ENCODE measurements at regions not wholly inside any gene's neighbourhood (a gene's known extent, or its start where the extent isn't known, plus 50 kb on each side); places are given as distances from the start of the nearest gene placed in this dataset.

- no peak for DNase-seq (ENCODE audit: extremely low spot score in 2 of 2)
- intact Hi-C loops (cut with DNase I): no loop called here
- Histone ChIP-seq H3K4me1 (no peaks in the 10 kb centered on the region), H3K27ac (no peak overlapping the region), H3K4me3 (no peak overlapping the region), H3K36me3 (no peaks in the 10 kb centered on the region), H3K27me3 (no peaks in the 10 kb centered on the region), H3K9me3 (no peaks in the 10 kb centered on the region)
- TF ChIP-seq CTCF (IDR thresholded peaks at IDR 0.05): no peak
- no peak for TF ChIP-seq POLR2AphosphoS5 (IDR thresholded peaks at IDR 0.05; ENCODE audit: insufficient read depth in 1 of 2, low read depth in 1 of 2)
- no peak for TF ChIP-seq POLR2A (IDR thresholded peaks at IDR 0.05)
Observed at GRCh38 chr20:12893019-12893418, 115.8 kb upstream of the SPTLC3 start.

- H3K4me1 ChIP-seq: no peaks in the 10 kb centered on the region
- H3K36me3 ChIP-seq: no peaks in the 10 kb centered on the region
- no peak for DNase-seq (ENCODE audit: extremely low spot score in 2 of 2)
- H3K27ac ChIP-seq: no peak overlapping the region
- TF ChIP-seq CTCF (IDR thresholded peaks at IDR 0.05) (no peak), POLR2AphosphoS5 (IDR thresholded peaks at IDR 0.05; ENCODE audit: insufficient read depth in 1 of 2, low read depth in 1 of 2) (no peak), POLR2A (IDR thresholded peaks at IDR 0.05) (no peak)
- H3K27me3 ChIP-seq: no peaks in the 10 kb centered on the region
- H3K9me3 ChIP-seq: no peaks in the 10 kb centered on the region
- no peak overlapping the region for H3K4me3 ChIP-seq
- intact Hi-C loops (cut with DNase I): no loop called here
Observed at GRCh38 chr20:12893653-12894052, 115.1 kb upstream of the SPTLC3 start.

- no peaks in the 10 kb centered on the region for H3K36me3 ChIP-seq
- no peaks in the 10 kb centered on the region for H3K9me3 ChIP-seq
- no peaks in the 10 kb centered on the region for H3K27me3 ChIP-seq
- DNase-seq (ENCODE audit: extremely low spot score in 2 of 2): no peak
- H3K4me3 ChIP-seq: no peak overlapping the region
- no peaks in the 10 kb centered on the region for H3K4me1 ChIP-seq
- no peak overlapping the region for H3K27ac ChIP-seq
- TF ChIP-seq POLR2A (IDR thresholded peaks at IDR 0.05): no peak
- intact Hi-C loops (cut with DNase I): no loop called here
Observed at GRCh38 chr20:12894089-12894488, 114.7 kb upstream of the SPTLC3 start.

GRCh38 chr20:12896180-12896579, 112.6 kb upstream of the SPTLC3 start:
- Histone ChIP-seq H3K4me1 (no peaks in the 10 kb centered on the region), H3K36me3 (no peaks in the 10 kb centered on the region), H3K4me3 (no peak overlapping the region), H3K9me3 (no peaks in the 10 kb centered on the region), H3K27ac (no peak overlapping the region), H3K27me3 (no peaks in the 10 kb centered on the region)
- intact Hi-C loops (cut with DNase I): no loop called here
- DNase-seq (ENCODE audit: extremely low spot score in 2 of 2): no peak
- TF ChIP-seq POLR2A (IDR thresholded peaks at IDR 0.05) (no peak), POLR2AphosphoS5 (IDR thresholded peaks at IDR 0.05; ENCODE audit: insufficient read depth in 1 of 2, low read depth in 1 of 2) (no peak), CTCF (IDR thresholded peaks at IDR 0.05) (no peak)

GRCh38 chr20:12902992-12903391, 105.8 kb upstream of the SPTLC3 start:
- no peak overlapping the region for H3K4me3 ChIP-seq
- TF ChIP-seq CTCF (IDR thresholded peaks at IDR 0.05) (no peak), POLR2A (IDR thresholded peaks at IDR 0.05) (no peak), POLR2AphosphoS5 (IDR thresholded peaks at IDR 0.05; ENCODE audit: insufficient read depth in 1 of 2, low read depth in 1 of 2) (no peak)
- no peak for DNase-seq (ENCODE audit: extremely low spot score in 2 of 2)
- no peaks in the 10 kb centered on the region for H3K9me3 ChIP-seq
- H3K27me3 ChIP-seq: no peaks in the 10 kb centered on the region
- intact Hi-C loops (cut with DNase I): no loop called here
- H3K36me3 ChIP-seq: no peaks in the 10 kb centered on the region
- no peak overlapping the region for H3K27ac ChIP-seq
- H3K4me1 ChIP-seq: no peaks in the 10 kb centered on the region

- Histone ChIP-seq H3K27ac (no peak overlapping the region), H3K9me3 (no peaks in the 10 kb centered on the region), H3K4me1 (no peaks in the 10 kb centered on the region), H3K4me3 (no peak overlapping the region), H3K27me3 (no peaks in the 10 kb centered on the region), H3K36me3 (no peaks in the 10 kb centered on the region)
- TF ChIP-seq POLR2A (IDR thresholded peaks at IDR 0.05) (no peak), CTCF (IDR thresholded peaks at IDR 0.05) (no peak), POLR2AphosphoS5 (IDR thresholded peaks at IDR 0.05; ENCODE audit: insufficient read depth in 1 of 2, low read depth in 1 of 2) (no peak)
- no peak for DNase-seq (ENCODE audit: extremely low spot score in 2 of 2)
- intact Hi-C loops (cut with DNase I): no loop called here
Observed at GRCh38 chr20:12906361-12906760, 102.4 kb upstream of the SPTLC3 start.

Data from vagina (tissue), 2 donors.